ENCODE measurements at regions not wholly inside any gene's neighbourhood (a gene's known extent, or its start where the extent isn't known, plus 50 kb on each side); places are given as distances from the start of the nearest gene placed in this dataset.
"Not testable (repeated sequence)": the region's sequence is repeated elsewhere in the genome, so short reads cannot be mapped to it uniquely, and the experiment has no call there.

DNA sequence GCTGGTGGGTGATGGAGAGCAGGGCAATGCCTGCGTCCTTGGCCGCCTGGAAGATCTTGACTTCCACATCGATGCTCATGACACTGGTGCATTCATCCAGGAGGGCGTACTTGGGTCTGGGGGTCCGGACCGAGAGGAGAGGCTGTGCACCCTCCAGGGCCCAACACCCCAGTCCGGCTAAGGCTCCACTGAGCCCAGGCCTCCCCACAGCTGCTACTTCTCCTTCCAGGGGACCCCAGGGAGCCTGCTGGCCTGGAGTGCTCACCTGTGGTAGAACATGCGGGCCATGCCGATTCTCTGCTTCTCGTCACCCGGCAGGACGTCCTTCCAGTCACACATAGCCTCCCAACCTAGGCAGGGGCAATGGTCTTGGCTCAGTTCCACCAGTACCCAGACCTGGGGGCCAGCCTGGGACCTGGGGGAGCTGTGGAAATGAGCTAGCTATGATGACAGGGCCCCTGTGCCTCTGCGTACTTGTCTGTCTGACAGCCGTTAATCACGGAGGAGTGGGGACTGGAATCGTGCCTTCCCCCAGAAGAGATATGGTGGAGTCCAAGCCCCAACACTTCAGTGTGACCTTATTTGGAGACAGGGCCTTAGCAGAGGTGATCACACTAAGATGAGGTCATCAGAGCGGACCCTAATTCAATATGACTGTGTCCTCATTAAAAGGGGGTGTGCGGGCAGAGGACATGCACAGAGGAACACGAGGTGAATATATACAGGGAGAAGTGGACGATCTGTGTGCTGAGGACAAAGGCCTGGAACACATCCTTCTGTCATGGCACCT lies 1073.3 kb downstream of the RPIA start:
- TF ChIP-seq, protein P1, sequence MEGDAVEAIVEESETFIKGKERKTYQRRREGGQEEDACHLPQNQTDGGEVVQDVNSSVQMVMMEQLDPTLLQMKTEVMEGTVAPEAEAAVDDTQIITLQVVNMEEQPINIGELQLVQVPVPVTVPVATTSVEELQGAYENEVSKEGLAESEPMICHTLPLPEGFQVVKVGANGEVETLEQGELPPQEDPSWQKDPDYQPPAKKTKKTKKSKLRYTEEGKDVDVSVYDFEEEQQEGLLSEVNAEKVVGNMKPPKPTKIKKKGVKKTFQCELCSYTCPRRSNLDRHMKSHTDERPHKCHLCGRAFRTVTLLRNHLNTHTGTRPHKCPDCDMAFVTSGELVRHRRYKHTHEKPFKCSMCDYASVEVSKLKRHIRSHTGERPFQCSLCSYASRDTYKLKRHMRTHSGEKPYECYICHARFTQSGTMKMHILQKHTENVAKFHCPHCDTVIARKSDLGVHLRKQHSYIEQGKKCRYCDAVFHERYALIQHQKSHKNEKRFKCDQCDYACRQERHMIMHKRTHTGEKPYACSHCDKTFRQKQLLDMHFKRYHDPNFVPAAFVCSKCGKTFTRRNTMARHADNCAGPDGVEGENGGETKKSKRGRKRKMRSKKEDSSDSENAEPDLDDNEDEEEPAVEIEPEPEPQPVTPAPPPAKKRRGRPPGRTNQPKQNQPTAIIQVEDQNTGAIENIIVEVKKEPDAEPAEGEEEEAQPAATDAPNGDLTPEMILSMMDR (IDR thresholded peaks at IDR 0.05): not testable (repeated sequence)
- not testable (repeated sequence) for TF ChIP-seq POLR2A (IDR thresholded peaks at IDR 0.05)

Data from uterus (tissue), 2 donors.